OCI-LY1 (cell line): ENCODE measurements at regions not wholly inside any gene's neighbourhood (a gene's known extent, or its start where the extent isn't known, plus 50 kb on each side); places are given as distances from the start of the nearest gene placed in this dataset.

Experiments used
- H2AFZ ChIP-seq: fragments of 200-600 bp; sonication (generic), shearing (Covaris generic); 2 replicates; pipeline ENCODE4 v1.6.0; 2014; ENCODE audit warnings: antibody characterized with exemption, mild to moderate bottlenecking, low read length
- H3F3A ChIP-seq: fragments of 200-600 bp; sonication (generic), shearing (Covaris generic); 2 replicates; pipeline ENCODE4 v1.6.0; 2014; ENCODE audit warnings: mild to moderate bottlenecking, antibody characterized with exemption, low read length, moderate library complexity; ENCODE audit not compliant: insufficient read depth
- H3K27ac ChIP-seq: fragments of 200-600 bp; sonication (generic); 2 replicates; pipeline ENCODE4 v1.5.1; 2014; ENCODE audit warnings: low read length, mixed run types, mild to moderate bottlenecking, low read depth; ENCODE audit not compliant: poor library complexity, severe bottlenecking
- H3K27me3 ChIP-seq: fragments of 200-600 bp; sonication (generic); 2 replicates; pipeline ENCODE4 v1.6.0; 2014; ENCODE audit warnings: antibody characterized with exemption, mild to moderate bottlenecking, low read length, moderate library complexity; ENCODE audit not compliant: insufficient read depth
- H3K36me3 ChIP-seq: fragments of 200-600 bp; sonication (generic); 2 replicates; pipeline ENCODE4 v1.6.1; 2014; ENCODE audit warnings: mild to moderate bottlenecking, antibody characterized with exemption, low read length, moderate library complexity, mixed read lengths; ENCODE audit not compliant: insufficient read depth
- H3K4me1 ChIP-seq: fragments of 200-600 bp; sonication (generic); 2 replicates; pipeline ENCODE4 v1.5.1; 2014; ENCODE audit warnings: mild to moderate bottlenecking, low read length, moderate library complexity; ENCODE audit not compliant: insufficient read depth, severe bottlenecking
- H3K4me2 ChIP-seq: fragments of 200-600 bp; sonication (generic), shearing (Covaris generic); 2 replicates; pipeline ENCODE4 v1.6.1; 2014; ENCODE audit warnings: low read length
- H3K4me3 ChIP-seq: fragments of 200-600 bp; sonication (generic); 2 replicates; pipeline ENCODE4 v1.5.1; 2014; ENCODE audit warnings: low read length, low read depth, mild to moderate bottlenecking, mixed read lengths; ENCODE audit not compliant: poor library complexity, severe bottlenecking
- H3K79me2 ChIP-seq: fragments of 200-600 bp; shearing (Covaris generic); 2 replicates; pipeline ENCODE4 v1.6.1; 2016; ENCODE audit warnings: mixed run types, low read length, mixed read lengths; ENCODE audit not compliant: insufficient read depth
- H3K9ac ChIP-seq: fragments of 200-600 bp; sonication (generic), shearing (Covaris generic); 2 replicates; pipeline ENCODE4 v1.6.1; 2014; ENCODE audit warnings: mild to moderate bottlenecking, low read length, mixed read lengths
- H3K9me2 ChIP-seq: fragments of 200-600 bp; sonication (generic), shearing (Covaris generic); 2 replicates; pipeline ENCODE4 v1.6.1; 2014; ENCODE audit warnings: low read depth, mild to moderate bottlenecking, low read length, mixed read lengths
- H3K9me3 ChIP-seq: fragments of 200-600 bp; shearing (Covaris generic); 2 replicates; pipeline ENCODE4 v1.6.1; 2014; ENCODE audit warnings: low read length, mixed read lengths
- H4K20me1 ChIP-seq: fragments of 200-600 bp; sonication (generic), shearing (Covaris generic); 2 replicates; pipeline ENCODE4 v1.6.0; 2016; ENCODE audit warnings: mild to moderate bottlenecking, low read length; ENCODE audit not compliant: insufficient read depth
- CTCF ChIP-seq: fragments of 200-600 bp; sonication (generic), shearing (Covaris generic); IDR thresholded peaks from 2 replicates; pipeline ENCODE4 v1.5.1; 2017; ENCODE audit warnings: mild to moderate bottlenecking, antibody characterized with exemption, low read length, moderate library complexity, mixed read lengths
- EZH2 ChIP-seq: fragments of 200-600 bp; sonication (generic), shearing (Covaris generic); IDR thresholded peaks from 2 replicates; pipeline ENCODE4 v1.8.0; 2017; ENCODE audit warnings: borderline replicate concordance, mixed run types, mild to moderate bottlenecking, antibody characterized with exemption, low read length, moderate library complexity, mixed read lengths

- Histone ChIP-seq H3K4me3 (no peak overlapping the region), H3K27ac (no peak overlapping the region), H3K27me3 (no peaks in the 10 kb centered on the region), H3K9me2 (no peaks in the 10 kb centered on the region), H3K4me2 (no peak overlapping the region), H3K9me3 (no peaks in the 10 kb centered on the region), H3K4me1 (peaks cover 7% of the 10 kb centered on the region), H3F3A (no peaks in the 10 kb centered on the region), H3K9ac (no peak overlapping the region), H2AFZ (no peak overlapping the region), H3K36me3 (no peaks in the 10 kb centered on the region), H3K79me2 (no peaks in the 10 kb centered on the region), H4K20me1 (no peaks in the 10 kb centered on the region)
- no peak for TF ChIP-seq CTCF
- no peak for TF ChIP-seq EZH2
These were observed 51.6 kb upstream of the PAX2 start for GRCh38 chr10:100693821-100694220.
